ENCODE measurements at regions not wholly inside any gene's neighbourhood (a gene's known extent, or its start where the extent isn't known, plus 50 kb on each side); places are given as distances from the start of the nearest gene placed in this dataset.

DNA sequence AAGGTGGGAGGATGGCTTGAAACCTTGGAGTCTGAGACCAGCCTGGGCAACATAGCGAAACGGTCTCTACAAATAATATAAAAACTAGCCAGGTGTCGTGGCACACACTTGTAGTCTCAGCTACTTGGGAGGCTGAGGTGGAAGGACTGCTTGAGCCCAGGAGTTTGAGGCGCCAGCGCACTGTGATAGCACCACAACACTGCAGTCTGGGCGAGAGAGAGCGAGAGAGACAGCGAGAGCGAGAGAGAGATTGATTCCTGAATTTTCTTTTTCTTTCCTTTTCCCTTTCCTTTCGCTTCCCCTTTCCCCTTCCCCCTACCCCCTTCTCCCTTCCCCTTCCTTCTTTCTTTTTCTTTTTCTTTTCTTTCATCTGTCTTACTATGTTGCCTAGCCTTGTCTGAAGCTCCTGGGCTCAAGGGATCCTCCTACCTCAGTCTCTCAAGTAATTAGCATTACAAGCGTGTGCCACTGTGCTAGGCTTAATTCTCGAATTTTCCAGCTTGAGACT, 162.4 kb upstream of the ZBED5 start:
- DNase-seq (ENCODE audit: low read depth in 3 of 3, low spot score in 2 of 3): no peak

DNA sequence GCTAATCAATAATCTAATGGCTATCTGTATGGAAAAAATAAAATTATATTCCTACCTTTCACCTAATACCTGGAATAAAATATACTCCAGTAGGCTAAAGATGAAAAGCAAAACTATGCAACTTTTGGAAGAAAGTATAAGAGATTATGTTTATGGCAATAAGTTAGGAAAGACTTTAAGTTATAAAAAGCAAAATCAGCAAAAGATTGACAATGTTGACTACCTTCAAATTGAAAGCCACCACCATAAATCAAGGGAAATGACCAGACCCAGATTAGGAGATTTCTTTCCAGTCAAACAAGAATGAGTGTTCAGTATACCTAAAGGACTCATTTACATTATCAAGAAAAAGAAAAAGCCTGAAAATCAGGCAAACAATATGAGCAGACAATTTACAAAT, 159.1 kb upstream of the ZBED5 start:
- DNase-seq (ENCODE audit: low read depth in 3 of 3, low spot score in 2 of 3): no peak

DNA sequence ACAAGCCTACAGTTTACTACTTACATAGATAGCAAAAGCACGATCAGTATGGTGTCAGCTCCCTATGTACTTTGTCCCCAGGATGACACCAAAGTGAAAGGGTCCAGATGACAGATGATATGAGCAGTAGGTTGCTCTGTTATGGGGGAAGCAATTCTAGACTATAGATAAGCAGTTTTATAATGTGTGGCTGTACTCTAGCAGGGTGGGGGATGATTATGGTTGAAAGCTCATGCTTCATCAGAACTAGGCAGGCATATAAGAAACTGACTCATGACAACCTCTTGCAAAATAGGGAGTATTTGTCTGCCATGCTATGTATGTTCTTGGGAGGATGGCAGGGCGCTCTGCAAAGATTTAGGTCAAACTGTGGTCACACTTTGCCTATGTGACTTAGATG, 158.2 kb upstream of the ZBED5 start:
- no peak for DNase-seq (ENCODE audit: low read depth in 3 of 3, low spot score in 2 of 3)

DNA sequence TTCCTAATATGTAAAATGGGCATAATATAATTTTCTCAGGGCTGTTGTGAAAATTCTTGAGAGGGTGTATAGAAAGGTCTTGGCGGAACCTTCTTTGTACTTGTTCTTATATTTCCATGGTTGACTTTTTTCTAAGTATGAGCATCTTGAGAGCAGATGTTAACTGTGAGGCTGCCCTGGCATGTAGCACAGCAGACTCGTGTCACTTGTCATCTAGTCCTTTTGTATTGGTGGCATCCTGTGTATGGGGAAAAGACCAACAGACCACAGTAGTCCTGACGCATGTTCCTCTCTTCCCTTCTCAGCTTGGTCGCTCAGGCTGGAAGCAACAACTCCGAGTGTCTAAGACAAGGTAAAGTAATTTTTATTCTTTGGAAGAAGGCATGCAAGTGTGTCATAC, 153.8 kb upstream of the ZBED5 start:
- DNase-seq (ENCODE audit: low read depth in 3 of 3, low spot score in 2 of 3): no peak

DNA sequence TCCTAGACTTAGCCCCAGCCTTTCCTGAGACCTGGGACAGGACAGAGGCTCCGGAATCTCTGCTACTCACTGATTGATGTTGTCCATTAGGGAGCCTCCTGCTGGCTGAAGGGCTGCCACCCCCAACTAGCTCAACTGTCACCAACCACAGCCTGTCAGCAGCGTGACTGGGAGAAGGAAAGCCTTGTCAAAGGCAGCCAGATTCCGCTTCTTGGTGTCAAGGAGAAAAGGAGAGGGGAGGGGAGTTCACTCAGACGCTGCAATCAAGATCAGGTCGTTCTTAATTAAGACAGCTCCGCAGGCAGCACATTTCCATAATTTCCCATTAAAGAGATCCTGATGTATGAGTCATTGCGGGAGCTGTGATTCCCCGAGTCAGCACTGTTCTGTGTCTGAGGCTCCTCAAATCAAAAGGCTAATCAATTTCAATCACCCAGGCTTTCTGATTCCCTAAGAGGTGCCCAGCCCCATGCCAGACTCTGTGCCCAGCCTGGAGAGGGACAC, 152.8 kb upstream of the ZBED5 start:
- no peak for DNase-seq (ENCODE audit: low read depth in 3 of 3, low spot score in 2 of 3)

DNA sequence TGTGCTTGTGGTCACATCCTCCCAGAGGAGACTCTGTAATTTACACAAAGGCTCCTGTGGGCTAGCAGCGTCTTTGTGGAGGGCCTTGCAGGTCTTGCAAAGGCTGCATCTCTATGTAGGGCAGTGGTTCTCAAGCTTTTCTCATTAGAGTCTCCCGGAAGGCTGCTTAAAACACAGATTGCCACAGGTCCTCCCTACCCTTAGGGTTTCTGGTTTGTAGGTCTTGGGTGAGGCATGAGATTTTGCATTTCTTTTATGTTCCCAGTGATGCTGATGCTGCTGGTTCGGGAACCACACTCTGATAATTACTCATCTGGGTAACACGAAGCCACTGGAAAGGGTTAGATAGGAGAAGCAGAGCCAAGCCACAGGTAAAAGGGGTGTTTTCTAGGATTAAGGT, 151.3 kb upstream of the ZBED5 start:
- DNase-seq (ENCODE audit: low read depth in 3 of 3, low spot score in 2 of 3): no peak

DNA sequence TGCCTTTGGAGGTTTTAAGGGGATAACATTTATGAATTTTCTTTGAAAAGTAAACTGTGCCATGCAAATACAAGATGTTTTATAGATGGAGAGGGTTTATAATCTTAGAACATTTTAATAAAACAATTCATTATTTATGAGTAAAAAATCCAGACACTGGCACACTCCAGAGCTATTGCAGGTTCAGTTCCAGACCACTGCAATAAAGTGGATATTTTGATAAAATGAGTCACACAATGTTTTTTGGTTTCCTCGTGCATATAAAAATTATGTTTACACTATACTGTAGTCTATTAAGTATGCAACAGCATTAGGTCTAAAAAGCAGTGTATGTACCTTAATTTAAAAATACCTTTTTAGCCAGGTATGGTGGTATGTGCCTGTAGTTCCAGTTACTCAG, 146.2 kb upstream of the ZBED5 start:
- DNase-seq (ENCODE audit: low read depth in 3 of 3, low spot score in 2 of 3): no peak

DNA sequence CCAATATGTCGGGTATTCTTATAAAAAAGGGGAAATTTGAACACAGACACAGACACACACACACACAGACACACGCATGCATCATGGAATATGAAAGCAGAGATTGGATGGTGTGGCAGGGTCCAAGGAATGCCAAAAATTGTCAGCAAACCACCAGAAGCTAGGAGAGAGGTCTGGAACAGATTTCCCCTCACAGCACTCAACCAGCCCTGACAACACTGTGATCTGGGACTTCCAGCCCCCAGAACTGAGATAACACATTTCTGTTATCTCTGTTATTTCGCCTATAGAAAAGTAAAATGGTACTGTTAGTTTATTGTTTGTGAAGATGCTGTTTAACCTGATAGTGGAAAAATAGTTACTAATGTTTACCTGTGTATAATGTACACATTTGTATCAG, 145.4 kb upstream of the ZBED5 start:
- DNase-seq (ENCODE audit: low read depth in 3 of 3, low spot score in 2 of 3): no peak

DNA sequence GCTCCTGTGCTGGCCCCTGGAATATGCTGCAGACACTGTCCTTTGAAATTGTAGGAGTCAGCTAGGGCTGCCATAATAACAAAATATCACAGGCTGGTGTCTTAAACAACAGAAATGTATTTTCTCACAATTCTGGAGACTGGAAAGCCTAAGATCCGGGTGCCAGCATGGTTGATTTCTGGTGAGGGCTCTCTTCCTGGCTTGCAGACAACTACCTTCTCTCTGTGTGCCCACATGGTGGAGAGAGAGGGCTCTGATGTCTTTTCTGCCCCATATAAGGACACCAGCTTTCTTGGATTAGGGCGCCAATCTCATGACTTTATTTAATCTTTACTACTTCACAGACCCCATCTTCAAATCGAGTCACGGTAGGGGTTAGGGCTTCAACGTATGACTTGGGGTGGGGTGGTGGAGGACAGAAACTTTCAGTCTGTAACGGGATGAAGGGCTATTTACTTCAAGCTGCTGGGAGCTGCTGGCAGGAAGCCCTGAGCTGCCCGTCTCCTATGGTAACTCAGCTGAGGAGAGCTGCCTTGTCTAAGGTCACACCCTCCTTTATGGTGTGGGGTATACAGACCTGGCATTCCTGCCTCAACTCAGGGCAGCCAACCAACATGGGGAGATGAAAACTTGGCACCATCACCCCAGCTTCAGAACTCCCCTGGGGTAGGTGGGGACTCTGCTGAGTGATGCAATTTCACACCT, 142.9 kb upstream of the ZBED5 start:
- no peak for DNase-seq (ENCODE audit: low read depth in 3 of 3, low spot score in 2 of 3)

DNA sequence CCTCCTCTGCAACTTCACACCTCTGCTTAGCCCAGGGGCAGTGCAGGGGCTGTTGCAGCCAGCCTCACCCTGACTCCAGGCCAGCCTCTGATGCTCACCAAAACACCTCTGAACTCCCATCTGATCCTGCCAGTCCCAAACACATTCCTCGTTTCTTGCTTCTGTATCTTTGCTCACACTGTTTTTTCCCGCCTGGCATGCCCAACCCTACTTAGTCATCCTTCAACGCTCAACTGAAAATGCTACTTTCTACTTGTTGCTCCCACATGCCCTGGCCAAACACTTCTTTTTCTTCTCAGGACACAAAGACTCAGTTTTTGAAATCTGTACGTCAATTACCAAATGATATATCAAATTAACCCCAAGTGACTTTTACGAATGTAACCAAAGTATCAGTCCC, 140.8 kb upstream of the ZBED5 start:
- DNase-seq (ENCODE audit: low read depth in 3 of 3, low spot score in 2 of 3): no peak

DNA sequence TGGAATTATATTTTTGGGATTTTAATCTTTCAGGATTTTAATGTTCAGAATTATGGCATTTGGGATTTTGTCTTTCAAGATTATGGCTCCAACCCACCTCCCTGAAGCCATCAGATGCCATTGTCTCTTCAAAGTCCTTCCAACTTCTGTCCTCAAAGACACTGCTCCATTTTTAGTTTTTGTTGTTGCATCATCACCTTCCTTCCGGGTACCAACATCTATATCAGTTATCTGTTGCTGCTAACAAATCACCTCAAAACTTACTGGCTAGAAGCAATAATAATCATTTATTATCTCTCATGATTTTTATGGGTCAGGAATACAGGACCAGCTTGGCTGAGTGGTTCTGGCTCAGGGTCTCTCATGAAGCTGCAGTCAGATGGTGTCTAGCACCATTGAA, 138.8 kb upstream of the ZBED5 start:
- DNase-seq (ENCODE audit: low read depth in 3 of 3, low spot score in 2 of 3): no peak

DNA sequence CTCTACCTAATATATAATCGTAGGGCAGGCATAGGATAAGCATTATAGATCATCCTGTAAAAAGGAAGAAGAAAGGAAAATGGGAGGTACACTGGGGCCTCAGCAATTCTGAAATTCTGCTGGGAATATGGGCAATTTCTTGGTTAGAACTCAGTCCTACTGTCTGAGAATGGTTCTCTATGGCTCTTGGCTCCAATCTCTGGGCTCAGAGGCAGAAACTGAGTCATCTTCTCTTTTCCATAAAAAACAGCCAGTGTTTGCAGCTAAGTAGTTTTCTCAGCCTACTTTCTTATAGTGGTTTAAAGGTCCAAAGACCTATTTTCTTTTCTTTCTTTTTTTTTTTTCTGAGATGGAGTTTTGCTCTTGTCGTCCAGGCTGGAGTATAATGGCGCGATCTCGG, 135.8 kb upstream of the ZBED5 start:
- no peak for DNase-seq (ENCODE audit: low read depth in 3 of 3, low spot score in 2 of 3)

DNA sequence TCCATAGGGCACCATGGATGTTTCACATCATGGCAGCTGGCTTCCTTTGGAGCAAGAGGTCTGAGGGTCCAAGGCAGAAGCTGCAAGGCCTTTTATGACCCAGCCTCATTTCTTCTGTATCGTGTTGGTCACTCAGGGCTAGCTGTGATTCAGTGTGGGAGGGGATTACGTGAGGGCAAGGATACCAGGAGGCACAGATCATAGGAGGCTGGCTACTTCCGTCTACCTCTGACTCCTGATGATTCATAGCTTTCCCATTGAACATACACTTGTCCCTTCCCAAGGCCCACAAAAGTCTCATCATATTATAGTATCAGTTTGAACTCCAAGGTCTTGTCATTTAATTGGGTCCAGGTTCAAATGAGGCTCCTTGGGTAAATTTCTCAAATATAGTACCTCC, 135.3 kb upstream of the ZBED5 start:
- no peak for DNase-seq (ENCODE audit: low read depth in 3 of 3, low spot score in 2 of 3)

DNA sequence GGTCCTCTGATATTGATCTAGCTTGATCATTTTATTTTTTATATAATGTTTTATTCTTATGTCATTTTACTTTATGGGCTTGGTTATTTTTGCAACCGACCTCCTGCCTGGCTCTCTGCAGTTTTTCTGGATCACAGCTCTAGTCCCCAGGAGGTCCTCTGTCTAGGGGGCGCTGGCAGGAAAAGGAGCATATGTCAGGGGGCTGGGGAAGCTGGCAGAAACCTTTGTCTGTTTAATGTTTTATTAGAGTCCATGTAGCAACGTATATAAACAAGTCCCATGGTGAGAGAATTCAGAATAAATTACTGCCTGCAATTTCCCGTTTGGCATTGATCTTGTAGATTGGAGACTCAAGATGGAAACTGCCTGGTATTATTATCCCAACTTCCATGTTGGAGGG, 133.5 kb upstream of the ZBED5 start:
- DNase-seq (ENCODE audit: low read depth in 3 of 3, low spot score in 2 of 3): no peak

DNA sequence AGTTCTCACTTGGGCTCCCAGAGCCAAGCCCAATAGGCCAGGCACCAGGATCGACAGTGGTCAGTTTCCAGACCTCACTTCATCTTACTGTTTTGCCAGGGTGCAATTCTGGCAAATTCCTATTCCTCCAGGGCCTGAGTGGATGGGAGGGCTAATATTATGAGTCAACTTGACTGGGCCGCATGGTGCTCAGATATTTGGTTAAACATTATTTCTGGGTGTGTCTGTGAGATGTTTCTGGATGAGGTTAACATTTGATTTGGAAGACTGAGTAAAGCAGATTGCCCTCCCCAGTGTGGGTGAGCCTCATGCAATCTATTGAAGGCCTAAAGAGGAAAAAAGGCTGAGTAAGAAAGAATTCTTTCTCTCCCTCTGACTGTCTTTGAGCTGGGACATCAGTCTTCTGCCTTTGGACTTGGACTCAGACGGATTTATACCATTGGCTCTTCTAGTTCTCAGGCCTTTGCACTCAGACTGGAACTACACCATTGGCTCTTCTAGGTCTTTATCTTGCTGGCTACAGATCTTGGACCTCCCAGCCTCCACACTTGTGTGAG, 132.9 kb upstream of the ZBED5 start:
- no peak for DNase-seq (ENCODE audit: low read depth in 3 of 3, low spot score in 2 of 3)

DNA sequence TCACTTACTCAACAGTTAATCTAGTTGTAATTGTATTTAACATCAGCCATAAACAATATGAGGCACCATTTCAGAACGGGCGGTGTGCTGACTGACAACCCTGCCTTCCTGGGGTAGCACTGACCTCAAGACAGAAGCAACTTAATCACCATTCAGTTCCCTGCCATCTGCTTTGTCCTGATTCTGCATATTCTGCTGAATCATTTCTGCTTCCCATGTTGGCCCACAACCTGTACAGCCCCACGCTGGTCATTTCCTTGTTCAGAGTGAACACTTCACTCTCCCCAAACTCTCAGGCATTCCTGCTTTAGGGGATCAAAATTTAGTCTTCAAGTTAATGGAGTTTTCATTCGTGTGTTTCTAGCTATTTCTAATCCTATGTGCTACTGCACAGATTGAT, 132.3 kb upstream of the ZBED5 start:
- no peak for DNase-seq (ENCODE audit: low read depth in 3 of 3, low spot score in 2 of 3)

DNA sequence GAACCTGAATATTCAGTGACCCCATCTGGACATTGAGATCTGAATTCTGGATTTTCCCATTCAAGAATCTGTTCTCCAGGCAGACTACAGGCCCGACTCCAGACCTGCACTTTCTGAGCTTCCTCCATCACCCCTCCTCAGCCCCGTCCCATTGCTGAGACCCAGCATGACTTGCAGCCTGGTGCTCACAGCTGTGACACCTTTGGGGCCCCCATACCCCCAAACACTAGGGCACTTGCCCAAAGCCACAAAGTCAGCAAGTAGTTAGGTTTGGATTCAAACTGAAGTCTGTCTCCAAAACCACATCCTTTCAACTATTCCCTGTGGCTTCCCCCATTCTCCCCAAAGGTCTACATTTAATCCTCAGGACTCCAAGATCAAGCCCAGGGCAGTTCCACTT, 128.2 kb upstream of the ZBED5 start:
- DNase-seq (ENCODE audit: low read depth in 3 of 3, low spot score in 2 of 3): no peak

DNA sequence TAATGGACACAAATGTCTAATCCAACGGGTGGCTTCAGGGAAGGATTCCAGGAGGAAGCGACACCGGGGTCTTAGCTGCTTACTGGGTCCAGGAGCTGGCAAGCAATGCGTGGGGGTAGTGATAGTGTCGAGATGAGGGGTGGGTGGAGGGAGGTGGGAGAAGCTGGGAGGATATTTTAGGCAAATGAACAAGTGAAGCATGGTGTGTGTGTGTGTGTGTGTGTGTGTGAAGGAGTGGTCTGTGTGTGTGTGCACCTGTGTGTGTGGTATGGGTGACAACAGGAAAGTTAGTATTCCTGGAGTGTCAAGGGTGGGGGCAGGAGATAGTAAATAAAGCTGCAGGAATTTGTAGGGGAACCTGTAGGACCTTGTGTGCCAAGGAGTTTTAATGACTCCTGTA, 126.9 kb upstream of the ZBED5 start:
- DNase-seq (ENCODE audit: low read depth in 3 of 3, low spot score in 2 of 3): no peak

DNA sequence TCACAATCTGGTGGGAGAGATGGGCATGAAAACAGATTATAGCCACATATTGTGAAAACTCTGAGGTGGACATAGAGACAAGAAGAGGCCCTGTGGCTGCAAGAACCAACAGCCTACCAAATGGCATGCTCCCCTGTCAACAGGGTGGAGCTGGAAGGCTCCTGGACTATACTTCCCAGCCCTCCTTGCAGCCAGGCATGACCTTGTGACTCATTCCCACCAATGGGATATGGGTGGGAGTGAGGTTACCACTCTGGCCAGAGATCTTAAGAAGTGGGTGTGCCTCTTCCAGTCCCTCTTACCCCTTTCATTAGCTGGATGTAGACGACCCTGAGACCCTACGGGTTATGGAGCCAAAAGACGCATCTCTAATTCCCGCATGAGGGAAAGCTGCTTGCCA, 126.4 kb upstream of the ZBED5 start:
- no peak for DNase-seq (ENCODE audit: low read depth in 3 of 3, low spot score in 2 of 3)

DNA sequence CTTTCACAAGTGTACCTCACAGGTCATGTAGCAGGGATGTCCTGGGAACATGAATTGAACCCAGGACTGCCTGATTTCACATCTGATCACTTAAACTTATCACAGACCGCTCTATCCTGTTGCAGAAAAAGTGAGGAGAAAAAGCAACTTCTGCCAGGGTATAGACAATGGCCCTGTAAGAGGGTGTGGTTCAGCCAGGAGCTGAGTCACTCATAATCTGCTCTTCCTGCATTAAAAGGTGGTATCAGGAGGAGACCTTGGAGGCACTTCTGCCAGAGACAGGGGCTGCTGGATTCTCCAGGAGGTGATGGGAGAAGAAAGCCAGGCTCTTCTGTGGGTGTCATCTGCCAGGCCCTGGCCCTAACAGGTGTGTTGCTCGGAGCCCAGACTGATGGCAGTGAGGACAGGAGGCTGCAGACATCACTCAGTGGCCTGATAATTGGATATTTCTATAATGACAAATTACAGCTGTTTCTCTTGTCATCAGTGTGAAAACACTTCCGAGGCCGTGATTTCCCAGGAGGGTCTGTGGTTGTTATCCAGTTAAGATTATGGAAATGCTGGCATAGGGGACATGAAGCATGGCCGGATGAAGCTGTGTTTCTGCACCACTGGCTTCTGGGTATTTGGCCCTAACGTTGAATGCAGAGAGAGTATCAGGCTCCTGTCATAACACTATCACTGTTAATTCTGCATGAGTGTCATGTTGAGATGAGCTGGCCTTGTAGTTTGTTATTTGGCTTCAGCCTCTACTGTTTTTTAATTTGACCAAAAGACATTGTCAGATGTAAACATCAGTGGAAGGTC, 125.1 kb upstream of the ZBED5 start:
- DNase-seq (ENCODE audit: low read depth in 3 of 3, low spot score in 2 of 3): no peak

DNA sequence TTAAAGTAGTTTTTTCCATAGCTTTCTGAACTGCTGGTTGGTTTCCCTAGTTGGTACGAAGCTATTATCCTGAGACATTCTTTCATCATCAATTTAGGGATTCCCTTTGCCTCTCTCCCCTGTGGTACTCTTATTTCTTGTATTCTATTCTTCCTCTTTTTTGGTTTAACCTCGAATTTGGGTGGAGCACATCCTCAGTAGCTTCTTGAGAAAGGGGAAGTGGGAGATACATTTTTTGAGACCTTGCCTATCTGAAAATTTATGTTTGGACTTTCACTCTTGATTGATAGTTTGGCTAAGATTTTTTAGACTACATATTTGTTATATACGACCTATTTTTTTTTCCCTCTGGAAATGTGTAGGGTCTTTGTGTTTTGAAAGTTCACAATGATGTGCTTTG, 121.7 kb upstream of the ZBED5 start:
- no peak for DNase-seq (ENCODE audit: low read depth in 3 of 3, low spot score in 2 of 3)

DNA sequence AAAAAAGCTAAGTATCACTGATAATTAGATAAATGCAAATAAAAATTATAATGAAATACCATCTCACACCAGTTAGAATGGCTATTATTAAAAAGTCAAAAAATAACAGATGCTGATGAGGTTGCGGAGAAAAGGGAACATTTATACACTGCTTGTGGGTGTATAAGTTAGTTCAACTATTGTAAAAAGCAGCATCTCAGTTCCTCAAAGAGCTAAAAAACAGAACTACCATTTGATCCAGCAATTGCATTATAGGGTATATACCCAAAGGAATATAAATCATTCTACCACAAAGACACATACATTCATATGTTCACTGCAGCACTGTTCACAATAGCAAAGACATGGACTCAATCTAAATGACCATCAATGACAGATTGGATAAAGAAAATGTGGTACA, 120.3 kb upstream of the ZBED5 start:
- DNase-seq (ENCODE audit: low read depth in 3 of 3, low spot score in 2 of 3): no peak

All from right renal cortex interstitium (tissue), 3 donors.